A673 (cell line): ENCODE measurements at regions not wholly inside any gene's neighbourhood (a gene's known extent, or its start where the extent isn't known, plus 50 kb on each side); places are given as distances from the start of the nearest gene placed in this dataset.

Experiments
- BruUV-seq: library from RNA; stranded (reverse); fragments of 400-500 nt; replicated peaks from 2 replicates; lab custom pipeline; 2021; lab: Mats Ljungman, UMichigan
- CTCF ChIA-PET: fragments of 300-600 bp; sonication (Branson Sonifier 250); formaldehyde crosslinking; loops from one replicate; lab custom pipeline; 2022; ENCODE audit warnings: antibody characterized with exemption; lab: Charles Lee
- POLR2A ChIA-PET: fragments of 300-600 bp; sonication (Branson Sonifier 250); formaldehyde crosslinking; loops from one replicate; lab custom pipeline; 2022; ENCODE audit warnings: antibody characterized with exemption; ENCODE audit not compliant: low non-redundant PET; lab: Charles Lee
- DNase-seq: peaks from one replicate; pipeline ENCODE4 v3.0.0-alpha.2; 2015; ENCODE audit warnings: low spot score
- H3K27ac ChIP-seq: fragments of 200-600 bp; sonication (generic); 2 replicates; pipeline ENCODE4 v1.5.1; 2016; ENCODE audit warnings: mixed run types, low read depth, mild to moderate bottlenecking, mixed read lengths, antibody characterized with exemption, low read length; ENCODE audit not compliant: poor library complexity, severe bottlenecking
- H3K27me3 ChIP-seq: fragments of 200-600 bp; sonication (generic); replicated peaks from 2 replicates; pipeline ENCODE4 v1.6.1; 2017; ENCODE audit warnings: mixed run types, low read depth, mild to moderate bottlenecking, mixed read lengths, antibody characterized with exemption, low read length; ENCODE audit not compliant: insufficient read depth, poor library complexity
- H3K36me3 ChIP-seq: fragments of 200-600 bp; sonication (generic); 2 replicates; pipeline ENCODE4 v1.6.1; 2016; ENCODE audit warnings: mixed run types, mild to moderate bottlenecking, mixed read lengths, antibody characterized with exemption, low read length; ENCODE audit not compliant: insufficient read depth, poor library complexity, severe bottlenecking
- H3K4me1 ChIP-seq: fragments of 200-600 bp; sonication (generic); 2 replicates; pipeline ENCODE4 v1.6.1; 2017; ENCODE audit warnings: mixed run types, mild to moderate bottlenecking, mixed read lengths, antibody characterized with exemption, low read length; ENCODE audit not compliant: insufficient read depth, poor library complexity, severe bottlenecking
- H3K4me3 ChIP-seq: fragments of 200-600 bp; sonication (generic); 2 replicates; pipeline ENCODE4 v1.5.1; 2016; ENCODE audit warnings: low read depth, mixed run types, mild to moderate bottlenecking, mixed read lengths, low read length; ENCODE audit not compliant: poor library complexity, severe bottlenecking
- H3K9me3 ChIP-seq: fragments of 200-600 bp; sonication (generic); 2 replicates; pipeline ENCODE4 v1.6.1; 2016; ENCODE audit warnings: mixed run types, low read depth, mild to moderate bottlenecking, mixed read lengths, antibody characterized with exemption, low read length; ENCODE audit not compliant: poor library complexity, severe bottlenecking
- EZH2 ChIP-seq: fragments of 200-600 bp; sonication (generic); IDR thresholded peaks from 2 replicates; pipeline ENCODE4 v1.6.1; 2017; ENCODE audit warnings: borderline replicate concordance, low read depth, mild to moderate bottlenecking, mixed read lengths, antibody characterized with exemption, low read length; ENCODE audit not compliant: poor library complexity, severe bottlenecking
- intact Hi-C: fragments of 100-400 bp; cut with micrococcal nuclease; formaldehyde crosslinking; loops from one replicate; pipeline ENCODE4 v1.10.0; 2022; ENCODE audit not compliant: unreplicated experiment
- TF ChIP-seq, protein P1 (sequence below): fragments of 300-800, 200-600 bp; sonication (generic); conservative IDR thresholded peaks from 2 replicates; pipeline ENCODE4 v1.5.1; 2017; ENCODE audit warnings: low read depth, mild to moderate bottlenecking, antibody characterized with exemption, low read length, moderate library complexity, mixed read lengths

DNA sequence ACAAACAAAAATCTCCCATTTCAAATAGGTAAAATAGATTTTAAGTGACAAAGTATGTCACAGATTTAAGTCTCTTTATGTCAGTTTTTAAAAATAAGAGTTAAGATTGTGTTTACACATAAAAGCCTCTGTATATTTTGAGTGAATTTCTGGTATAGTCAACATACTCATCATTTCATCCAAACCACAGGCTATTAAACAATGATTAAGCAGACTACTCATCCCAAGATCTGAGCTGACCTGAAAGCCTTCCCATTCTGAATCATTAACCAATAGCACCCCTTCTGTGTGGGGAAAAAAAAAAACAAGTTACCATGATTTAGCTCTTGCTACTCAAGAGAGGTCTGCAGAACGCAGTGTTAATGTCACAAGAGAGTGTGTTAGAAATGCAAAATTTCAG lies 284.4 kb upstream of the NBEA start:
- no peak overlapping the region for H3K27ac ChIP-seq
- H3K36me3 ChIP-seq, result no peaks in the 10 kb centered on the region
- intact Hi-C loops, result no loop called here
- TF ChIP-seq, protein P1, sequence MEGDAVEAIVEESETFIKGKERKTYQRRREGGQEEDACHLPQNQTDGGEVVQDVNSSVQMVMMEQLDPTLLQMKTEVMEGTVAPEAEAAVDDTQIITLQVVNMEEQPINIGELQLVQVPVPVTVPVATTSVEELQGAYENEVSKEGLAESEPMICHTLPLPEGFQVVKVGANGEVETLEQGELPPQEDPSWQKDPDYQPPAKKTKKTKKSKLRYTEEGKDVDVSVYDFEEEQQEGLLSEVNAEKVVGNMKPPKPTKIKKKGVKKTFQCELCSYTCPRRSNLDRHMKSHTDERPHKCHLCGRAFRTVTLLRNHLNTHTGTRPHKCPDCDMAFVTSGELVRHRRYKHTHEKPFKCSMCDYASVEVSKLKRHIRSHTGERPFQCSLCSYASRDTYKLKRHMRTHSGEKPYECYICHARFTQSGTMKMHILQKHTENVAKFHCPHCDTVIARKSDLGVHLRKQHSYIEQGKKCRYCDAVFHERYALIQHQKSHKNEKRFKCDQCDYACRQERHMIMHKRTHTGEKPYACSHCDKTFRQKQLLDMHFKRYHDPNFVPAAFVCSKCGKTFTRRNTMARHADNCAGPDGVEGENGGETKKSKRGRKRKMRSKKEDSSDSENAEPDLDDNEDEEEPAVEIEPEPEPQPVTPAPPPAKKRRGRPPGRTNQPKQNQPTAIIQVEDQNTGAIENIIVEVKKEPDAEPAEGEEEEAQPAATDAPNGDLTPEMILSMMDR, result no peak
- no peak for TF ChIP-seq EZH2
- H3K4me1 ChIP-seq, result no peaks in the 10 kb centered on the region
- ChIA-PET CTCF (no interaction called here), POLR2A (no interaction called here)
- no peak overlapping the region for H3K4me3 ChIP-seq
- no peaks in the 10 kb centered on the region for H3K27me3 ChIP-seq
- no TSS peak for BruUV-seq
- no peak for DNase-seq
- H3K9me3 ChIP-seq, result no peaks in the 10 kb centered on the region

DNA sequence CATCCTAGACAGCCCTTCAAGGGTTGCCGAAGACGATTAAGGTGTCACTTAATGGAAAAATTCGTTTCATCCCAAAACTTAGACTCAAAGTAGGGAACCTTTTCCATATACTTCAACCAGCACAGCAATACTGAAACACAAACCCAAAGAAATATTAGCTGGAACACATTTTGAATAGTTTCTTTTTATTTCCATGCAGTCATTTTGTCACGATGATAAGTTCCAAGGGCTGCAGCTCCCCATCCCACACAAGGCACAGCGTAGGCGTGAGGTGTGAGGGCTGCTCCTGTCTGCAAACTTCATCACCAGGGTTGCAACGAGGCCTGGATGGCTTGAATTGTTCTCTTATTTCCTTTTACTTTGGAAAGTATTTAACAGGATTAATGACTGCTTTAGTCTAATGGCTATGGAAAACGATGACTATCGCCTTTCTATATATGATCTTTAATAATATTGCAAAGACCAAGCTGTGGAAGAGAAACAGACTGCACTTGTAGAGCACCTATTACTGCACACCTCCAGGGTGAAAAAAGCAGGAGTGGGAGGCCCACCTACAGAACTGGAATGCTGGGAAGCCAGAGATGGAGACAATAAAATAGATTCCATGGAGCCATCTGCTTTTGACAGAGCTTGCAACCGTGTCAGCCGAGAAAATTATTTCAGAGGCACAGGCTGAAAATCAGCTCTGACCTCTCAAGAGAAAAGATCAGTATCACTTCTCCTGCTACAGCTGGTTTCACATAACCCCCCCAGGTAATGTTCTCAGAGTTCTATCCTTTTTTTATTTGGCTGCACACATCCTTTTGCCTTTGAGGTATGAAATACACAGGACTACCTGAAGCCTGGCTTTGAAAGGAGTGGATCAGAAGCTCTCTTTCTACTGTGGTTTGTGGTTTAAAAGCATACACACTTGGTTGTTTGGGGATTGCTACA lies 274.5 kb upstream of the NBEA start:
- no peak for DNase-seq
- Histone ChIP-seq H3K27ac (no peak overlapping the region), H3K36me3 (no peaks in the 10 kb centered on the region), H3K9me3 (no peaks in the 10 kb centered on the region), H3K4me3 (no peak overlapping the region), H3K27me3 (no peaks in the 10 kb centered on the region), H3K4me1 (no peaks in the 10 kb centered on the region)
- CTCF ChIA-PET, result no interaction called here
- POLR2A ChIA-PET, result no interaction called here
- intact Hi-C loops, result no loop called here
- no TSS peak for BruUV-seq
- TF ChIP-seq EZH2, result no peak
- TF ChIP-seq, protein P1, result no peak

DNA sequence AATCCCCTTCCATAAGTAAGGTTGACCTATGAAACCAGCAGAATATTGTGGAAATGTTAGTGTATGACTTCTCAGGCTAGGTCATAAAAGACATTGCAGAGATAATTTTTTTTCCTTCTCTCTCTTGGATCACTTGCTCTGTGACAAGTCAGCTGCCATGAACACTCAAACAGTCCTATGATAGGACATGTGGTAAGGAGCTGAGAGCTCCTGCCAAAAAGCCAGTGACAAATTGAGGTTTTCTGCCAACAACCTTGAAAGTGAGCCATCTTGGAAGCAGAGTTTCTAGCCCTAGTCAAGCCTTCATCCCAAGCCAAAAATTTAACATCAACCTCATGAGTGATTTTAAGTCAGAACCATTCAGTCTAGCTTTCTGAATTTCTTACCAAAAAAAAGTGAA lies 270.9 kb upstream of the NBEA start:
- Histone ChIP-seq H3K4me3 (no peak overlapping the region), H3K27me3 (no peaks in the 10 kb centered on the region), H3K4me1 (no peaks in the 10 kb centered on the region), H3K27ac (no peak overlapping the region), H3K36me3 (no peaks in the 10 kb centered on the region), H3K9me3 (no peaks in the 10 kb centered on the region)
- intact Hi-C loops, result no loop called here
- TF ChIP-seq EZH2, result no peak
- TF ChIP-seq, protein P1, result no peak
- ChIA-PET CTCF (no interaction called here), POLR2A (no interaction called here)
- BruUV-seq, result no TSS peak
- DNase-seq, result no peak
